GM12878 (cell line): ENCODE measurements at regions not wholly inside any gene's neighbourhood (a gene's known extent, or its start where the extent isn't known, plus 50 kb on each side); places are given as distances from the start of the nearest gene placed in this dataset.

ENCODE experiments used
- CBX3 ChIP-seq: fragments of 200-600 bp; sonication (generic); IDR thresholded peaks from 2 replicates; pipeline ENCODE4 v1.6.1; 2016; ENCODE audit warnings: low read depth, borderline replicate concordance
- CTCF ChIP-seq, 3 experiments: IDR thresholded peaks in 2 of 3; conservative IDR thresholded peaks in 1 of 3; 2 replicates each; pipeline ENCODE4 v1.5.1; 2011; ENCODE audit warnings: low read depth in 3 of 3, low read length in 3 of 3, mild to moderate bottlenecking in 3 of 3, control low read depth in 2 of 3, moderate library complexity in 2 of 3, inconsistent platforms in 1 of 3, mixed read lengths in 1 of 3; ENCODE audit not compliant: control insufficient read depth in 2 of 3, insufficient read depth in 1 of 3; ENCODE audit errors: extremely low read depth in 1 of 3
- EZH2 ChIP-seq: IDR thresholded peaks from 2 replicates; pipeline ENCODE4 v1.6.1; 2012; ENCODE audit warnings: low read depth, mild to moderate bottlenecking, control low read depth, inconsistent platforms, low read length, borderline replicate concordance; ENCODE audit not compliant: control insufficient read depth
- HSF1 ChIP-seq: fragments of 150-350 bp; IDR thresholded peaks from 2 replicates; pipeline ENCODE4 v1.6.1; 2014; ENCODE audit warnings: mild to moderate bottlenecking, low read depth, low read length
- MYB ChIP-seq: fragments of 150-350 bp; IDR thresholded peaks from 2 replicates; pipeline ENCODE4 v1.6.1; 2014; ENCODE audit warnings: mild to moderate bottlenecking, low read depth, low read length, borderline replicate concordance
- ZSCAN29 ChIP-seq: fragments of 450-650 bp; IDR thresholded peaks from 2 replicates; pipeline ENCODE4 v1.6.1; 2017; ENCODE audit warnings: mild to moderate bottlenecking, moderate library complexity

GRCh38 chr14:41355866-41356265 lies 250.8 kb upstream of the LRFN5 start:
- no peak for TF ChIP-seq ZSCAN29
- TF ChIP-seq CBX3: no peak
- no peak for TF ChIP-seq CTCF (IDR thresholded peaks at IDR 0.05 in 2 of 3, conservative IDR thresholded peaks at IDR 0.05 in 1 of 3; ENCODE audit: control insufficient read depth in 2 of 3, extremely low read depth in 1 of 3, insufficient read depth in 1 of 3, low read depth in 3 of 3, low read length in 3 of 3)
- no peak for TF ChIP-seq HSF1
- no peak for TF ChIP-seq MYB
- no peak for TF ChIP-seq EZH2
